DND-41 (cell line): ENCODE measurements at regions not wholly inside any gene's neighbourhood (a gene's known extent, or its start where the extent isn't known, plus 50 kb on each side); places are given as distances from the start of the nearest gene placed in this dataset.

ENCODE experiments used
- CTCF ChIP-seq: IDR thresholded peaks from 2 replicates; pipeline ENCODE4 v1.5.1; 2012; ENCODE audit warnings: borderline replicate concordance, low read length, moderate library complexity, mild to moderate bottlenecking; ENCODE audit not compliant: poor library complexity, severe bottlenecking; ENCODE audit errors: extremely low read depth
- EZH2 ChIP-seq: IDR thresholded peaks from 3 replicates; pipeline ENCODE4 v1.6.1; 2012; ENCODE audit warnings: borderline replicate concordance, low read depth, mild to moderate bottlenecking, moderate library complexity, low read length, inconsistent platforms; ENCODE audit not compliant: severe bottlenecking

GRCh38 chr12:102708108-102708507 lies 208.9 kb downstream of the PAH start:
- TF ChIP-seq CTCF (no peak), EZH2 (no peak)
